Midbrain (tissue), 1 donor: ENCODE measurements at regions not wholly inside any gene's neighbourhood (a gene's known extent, or its start where the extent isn't known, plus 50 kb on each side); places are given as distances from the start of the nearest gene placed in this dataset.

Experiments
- DNase-seq: peaks from one replicate; lab custom pipeline; 2025; lab: John Stamatoyannopoulos, UW

GRCh38 chr7:33701189-33701740 lies 204.1 kb upstream of the BMPER start:
- no peak for DNase-seq

DNA sequence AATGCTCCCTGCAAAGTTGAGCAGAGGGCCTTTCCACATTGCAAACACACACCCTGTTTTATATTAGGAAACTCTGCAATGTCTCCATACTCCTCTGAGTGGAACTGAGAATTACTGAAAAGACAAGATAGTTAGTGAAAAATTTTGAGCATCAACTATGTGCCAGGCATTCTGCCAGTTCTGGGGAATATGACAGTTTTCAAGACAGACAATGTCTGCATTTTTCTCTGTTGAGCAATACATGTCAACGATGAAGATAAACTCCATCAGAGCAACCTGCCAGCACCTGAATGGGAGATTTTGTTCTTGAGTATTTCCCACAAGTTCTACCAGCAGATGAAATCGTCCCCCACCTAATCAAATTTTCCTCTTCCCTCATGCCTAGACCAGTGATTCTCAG lies 203.4 kb upstream of the BMPER start:
- DNase-seq: no peak

GRCh38 chr7:33702514-33703054 lies 202.8 kb upstream of the BMPER start:
- no peak for DNase-seq

- no peak for DNase-seq
These were observed 200.0 kb upstream of the BMPER start for GRCh38 chr7:33705333-33705833.

DNA sequence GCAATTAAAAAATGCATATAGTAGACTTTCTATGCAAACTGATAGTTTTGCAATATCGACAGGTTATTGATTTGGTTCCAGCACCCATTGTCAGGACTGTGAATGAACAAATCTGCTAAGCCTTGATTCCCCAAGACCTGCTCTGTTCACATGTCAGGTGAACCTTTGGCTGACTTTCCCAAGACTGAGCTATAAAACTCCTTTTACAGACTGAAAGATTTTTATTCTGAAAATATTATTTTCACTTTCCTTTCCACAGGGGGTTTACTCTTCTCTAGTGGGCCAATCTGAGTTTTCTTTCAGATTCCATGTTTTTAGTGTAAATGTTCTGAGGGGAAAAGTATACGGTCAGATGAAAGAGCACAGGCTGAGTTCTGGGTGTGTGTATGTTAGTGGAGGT lies 199.2 kb upstream of the BMPER start:
- DNase-seq: no peak

DNA sequence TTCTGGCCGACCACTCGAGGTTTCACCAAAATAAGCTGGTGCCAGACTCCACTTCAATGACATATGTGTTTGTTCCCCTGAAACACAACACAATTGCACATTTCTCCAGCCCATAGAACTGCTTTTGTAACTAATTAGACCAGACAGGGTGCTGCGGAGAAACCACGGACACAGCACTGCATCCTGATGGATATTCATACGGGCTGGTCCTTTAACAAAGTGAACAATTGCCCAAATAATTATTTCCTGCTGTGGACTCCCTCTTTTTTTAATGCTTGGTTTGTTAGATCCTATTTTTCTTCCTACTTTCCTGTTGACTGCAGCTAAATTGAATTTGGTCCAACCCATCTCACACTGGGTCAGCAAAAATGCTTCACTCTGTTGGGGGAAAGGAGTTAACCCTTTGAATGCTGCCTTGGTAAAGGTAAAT lies 198.6 kb upstream of the BMPER start:
- no peak for DNase-seq

DNA sequence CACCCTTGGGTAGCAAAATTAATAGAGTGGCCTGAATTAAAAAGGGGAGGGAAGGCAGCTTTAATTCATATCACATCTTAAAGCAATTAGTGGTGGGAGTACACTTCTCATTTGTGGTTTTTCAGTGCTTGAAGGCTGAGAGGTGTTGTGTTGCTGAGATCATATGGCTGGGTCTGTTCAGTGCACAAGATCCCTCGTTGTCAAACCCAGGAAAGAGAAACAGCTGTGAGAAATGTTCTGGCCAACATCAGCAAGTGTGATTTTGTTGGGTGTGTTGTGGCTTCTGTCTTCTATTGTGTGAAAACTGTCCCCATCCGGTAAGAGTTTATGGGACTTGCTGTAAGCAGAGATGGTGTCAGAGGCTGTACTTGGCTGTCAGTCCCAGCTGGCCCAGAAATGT lies 197.9 kb upstream of the BMPER start:
- no peak for DNase-seq

- no peak for DNase-seq
These were observed 194.7 kb upstream of the BMPER start for GRCh38 chr7:33710608-33711007.

- DNase-seq: no peak
These were observed 193.9 kb upstream of the BMPER start for GRCh38 chr7:33711231-33712019.

DNA sequence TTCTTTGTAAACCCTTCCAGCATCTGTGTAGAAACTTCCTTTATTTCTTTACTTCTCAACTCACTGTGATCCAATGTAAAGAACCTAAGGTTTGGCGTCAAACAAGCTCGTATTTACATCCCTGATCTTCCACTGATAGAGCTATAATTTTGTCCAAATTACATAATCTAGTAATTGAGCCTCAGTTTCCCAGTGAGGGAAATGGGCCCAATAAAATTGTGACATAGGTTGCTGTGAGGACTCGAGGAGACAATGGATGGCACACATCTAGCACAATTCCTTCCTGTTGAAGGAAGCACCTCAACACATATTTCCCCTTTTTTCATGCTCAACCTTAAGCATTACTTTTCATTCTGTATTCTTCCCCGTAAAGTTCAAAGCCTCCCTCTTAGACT lies 193.3 kb upstream of the BMPER start:
- no peak for DNase-seq

DNA sequence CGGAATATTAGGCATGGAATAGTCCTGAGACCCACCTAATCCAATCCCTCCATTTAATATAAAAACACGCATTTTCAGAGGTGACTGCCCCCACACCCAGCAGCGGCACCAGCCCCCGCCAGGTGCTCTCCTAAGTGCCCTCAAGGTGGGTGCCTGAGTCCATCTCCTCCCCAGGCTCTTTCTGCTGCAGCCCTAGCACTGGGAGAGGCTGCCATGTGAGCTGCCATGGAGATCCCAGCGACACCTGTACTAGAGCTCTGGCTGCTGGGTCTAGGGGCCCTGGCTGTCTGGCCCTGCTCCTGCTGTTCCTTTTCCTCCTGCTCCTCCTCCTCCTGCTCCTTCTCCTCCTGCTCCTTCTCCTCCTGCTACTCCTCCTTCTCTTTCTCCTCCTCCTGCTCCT lies 191.1 kb upstream of the BMPER start:
- no peak for DNase-seq

DNA sequence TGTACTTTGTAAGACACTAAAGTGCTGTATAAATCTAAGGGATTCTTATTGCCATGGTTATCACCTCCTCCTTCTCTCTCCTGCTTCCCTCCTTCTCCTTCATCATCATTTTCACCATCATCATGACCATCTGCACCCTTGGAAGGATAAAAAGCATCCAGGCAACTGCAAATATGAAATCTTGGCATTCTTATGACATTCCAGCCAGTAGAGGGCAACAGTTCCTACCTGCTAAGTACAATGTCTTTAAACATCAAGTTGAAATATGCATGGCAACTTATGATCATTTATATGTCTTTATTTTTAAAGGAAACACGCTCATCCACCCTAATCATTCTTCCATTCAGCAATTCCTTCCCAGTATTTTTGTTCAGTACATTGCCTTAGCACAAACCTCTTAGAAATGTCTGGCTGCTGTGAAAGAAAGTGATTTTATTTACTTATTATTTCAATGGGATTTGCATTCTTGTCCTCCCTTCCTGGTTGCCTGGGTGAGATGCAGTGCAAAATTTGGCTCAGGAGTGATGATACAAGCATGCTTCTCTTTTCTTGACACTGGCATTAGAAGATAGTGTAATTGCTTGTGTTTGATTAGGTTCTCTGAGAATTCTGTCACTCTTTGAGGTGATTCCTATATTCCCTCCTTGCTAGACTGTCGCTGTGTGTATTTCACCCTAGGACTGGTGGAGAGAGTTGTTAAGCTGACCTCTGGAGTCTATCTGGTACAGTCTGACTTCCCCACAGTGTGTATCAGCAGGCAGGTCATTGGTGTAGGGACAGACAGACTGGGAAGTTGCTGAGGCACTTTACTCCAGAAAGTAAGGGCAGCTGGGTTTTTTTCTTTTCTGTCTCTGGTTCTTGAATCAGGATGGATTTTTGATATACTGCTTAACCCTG lies 188.5 kb upstream of the BMPER start:
- DNase-seq: peak; percentile 28

DNA sequence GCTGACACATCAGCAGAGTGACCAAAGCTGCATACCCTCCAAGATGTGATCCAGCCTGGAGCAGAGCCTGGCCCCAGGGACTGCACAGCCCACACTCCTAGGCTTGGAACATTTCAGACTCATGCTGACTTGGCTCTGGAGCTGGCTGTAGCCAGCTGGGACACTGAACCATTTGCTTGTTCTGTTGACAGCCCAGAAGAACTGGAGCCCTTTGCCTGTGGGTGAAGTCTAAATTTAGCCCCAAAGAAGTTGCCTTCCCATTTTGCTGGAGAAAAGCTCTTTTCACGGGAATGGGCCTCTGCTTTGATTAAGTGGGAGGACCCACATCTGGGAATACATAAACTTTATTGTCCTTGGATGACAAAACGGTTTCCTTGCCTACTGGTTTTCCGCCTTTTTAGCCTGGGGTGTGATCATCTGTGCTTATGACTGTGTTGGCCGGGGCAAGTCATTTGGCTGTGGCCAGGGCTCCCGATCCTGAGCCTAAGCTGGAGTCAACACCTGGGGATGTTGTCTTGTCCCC lies 186.2 kb upstream of the BMPER start:
- peak; percentile 36 for DNase-seq

- no peak for DNase-seq
These were observed 185.2 kb upstream of the BMPER start for GRCh38 chr7:33720139-33720538.

DNA sequence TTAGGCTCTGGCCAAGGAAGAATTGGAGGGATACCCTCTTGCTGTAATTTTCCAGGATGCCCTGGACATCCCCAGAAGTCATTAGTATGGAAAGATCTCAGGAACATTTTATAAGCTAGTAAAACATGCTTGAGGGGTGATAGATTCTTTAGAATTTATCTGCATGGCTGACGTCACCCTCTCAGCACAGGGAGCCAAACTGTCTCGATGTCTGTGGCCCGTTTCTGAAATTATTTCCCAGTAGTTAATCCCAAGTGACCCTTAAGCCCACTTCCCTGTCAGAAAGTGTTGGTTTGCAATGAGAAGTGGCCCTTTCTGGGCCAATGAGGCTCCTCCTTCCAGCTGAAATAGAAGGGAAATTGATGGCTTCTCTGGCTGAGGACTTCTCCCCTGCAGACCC lies 184.5 kb upstream of the BMPER start:
- DNase-seq: no peak

GRCh38 chr7:33721895-33722294 lies 183.4 kb upstream of the BMPER start:
- no peak for DNase-seq

GRCh38 chr7:33722383-33723101 lies 182.8 kb upstream of the BMPER start:
- DNase-seq: no peak

GRCh38 chr7:33724201-33724600 lies 181.1 kb upstream of the BMPER start:
- no peak for DNase-seq

GRCh38 chr7:33725111-33726025 lies 180.0 kb upstream of the BMPER start:
- no peak for DNase-seq

- DNase-seq: no peak
These were observed 178.8 kb upstream of the BMPER start for GRCh38 chr7:33726582-33726981.
